Erythroblast (primary cell): ENCODE measurements at regions not wholly inside any gene's neighbourhood (a gene's known extent, or its start where the extent isn't known, plus 50 kb on each side); places are given as distances from the start of the nearest gene placed in this dataset.

Experiments used
- GATA1 ChIP-seq: IDR thresholded peaks from 2 replicates; pipeline ENCODE4 v1.6.1; 2011; ENCODE audit warnings: low read depth, mild to moderate bottlenecking, control low read depth, low read length, moderate library complexity
- POLR2A ChIP-seq: IDR thresholded peaks from 2 replicates; pipeline ENCODE4 v1.6.1; 2011; ENCODE audit warnings: mild to moderate bottlenecking, low read length

DNA sequence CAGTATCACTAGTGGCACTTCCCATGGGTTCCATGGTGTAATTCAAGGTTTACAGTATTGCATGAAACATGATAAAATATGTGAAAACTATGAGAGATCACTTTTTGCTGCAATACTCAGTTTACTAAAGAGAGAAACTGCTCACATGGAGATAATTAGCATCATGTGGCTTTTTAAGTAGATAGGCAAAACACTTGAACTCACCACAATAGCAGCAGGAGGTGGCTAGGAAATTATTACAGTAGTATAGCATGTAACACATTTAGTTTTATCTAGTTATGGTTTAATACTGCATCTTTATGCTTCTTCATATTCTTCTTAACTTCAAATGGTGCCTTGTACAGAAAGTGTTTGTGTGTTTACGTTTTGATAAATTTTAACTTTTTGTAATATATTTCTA lies 698.5 kb upstream of the BRINP3 start:
- TF ChIP-seq POLR2A (no peak), GATA1 (no peak)
